ENCODE measurements at regions not wholly inside any gene's neighbourhood (a gene's known extent, or its start where the extent isn't known, plus 50 kb on each side); places are given as distances from the start of the nearest gene placed in this dataset.

DNA sequence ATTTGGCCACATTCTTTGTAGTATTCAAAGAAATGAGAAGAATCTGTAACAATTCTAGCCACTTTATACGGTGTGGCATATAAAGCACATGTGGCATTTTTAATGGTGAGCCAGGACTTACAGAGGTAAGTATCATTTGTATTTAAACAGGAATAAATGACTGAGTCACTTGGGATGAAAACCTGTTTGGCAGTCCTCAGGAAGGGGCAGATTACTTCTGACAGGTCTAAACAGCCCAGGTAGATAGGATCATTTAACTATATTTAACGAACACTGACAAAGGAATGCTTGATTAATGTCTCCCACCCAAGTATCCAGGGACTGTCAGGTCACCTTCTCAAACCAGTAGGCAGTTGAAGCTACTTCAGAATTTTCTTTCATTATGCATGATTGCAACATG, 241.5 kb upstream of the SATB1 start:
- no peak for DNase-seq

GRCh38 chr3:18660059-18660458, 234.9 kb upstream of the SATB1 start:
- DNase-seq = no peak

DNA sequence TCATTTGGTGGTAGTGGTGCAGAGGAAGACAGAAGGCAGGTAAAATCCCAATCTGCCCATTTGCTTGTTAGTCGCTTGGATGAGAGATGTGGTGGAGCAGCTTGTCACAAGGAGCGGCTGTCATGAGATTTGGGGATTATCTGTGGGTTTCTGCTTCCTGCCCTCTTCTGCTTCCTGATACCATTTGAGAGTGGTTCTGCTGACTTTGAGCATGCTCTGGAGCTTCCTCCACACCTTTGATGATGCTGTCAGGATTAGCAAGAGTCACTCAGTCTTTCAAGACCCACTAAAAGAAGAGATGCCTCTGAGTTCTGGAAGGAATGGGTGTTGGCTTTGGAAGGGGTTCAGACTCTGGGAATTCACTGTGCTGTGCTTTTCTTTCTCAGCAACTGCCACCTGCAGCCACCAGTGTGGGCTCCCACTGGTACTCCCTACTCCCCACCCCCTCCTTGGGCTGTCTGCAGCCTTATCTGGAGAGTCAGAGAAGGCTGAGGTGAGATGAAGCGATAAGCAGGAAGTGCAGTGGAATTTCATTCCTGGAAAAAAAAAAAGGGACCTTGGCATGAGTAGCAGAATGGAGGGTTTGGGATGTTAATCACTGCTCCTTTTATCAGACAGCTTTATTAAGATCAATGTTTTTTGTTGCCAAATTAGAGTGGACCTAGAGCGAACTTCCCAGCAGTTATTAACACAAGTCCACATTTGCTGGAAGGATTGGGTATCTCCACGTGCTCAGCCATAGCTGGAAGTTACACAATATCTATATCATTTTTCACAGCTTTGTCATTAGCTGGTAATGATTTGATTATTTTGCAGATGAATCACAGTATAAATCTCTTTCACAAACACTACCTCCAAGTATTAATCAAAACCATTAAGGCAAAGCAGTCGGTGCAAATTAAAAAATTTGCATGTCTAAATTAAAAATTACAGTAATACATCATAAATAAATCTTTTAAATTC, 233.0 kb upstream of the SATB1 start:
- no peak for DNase-seq

DNA sequence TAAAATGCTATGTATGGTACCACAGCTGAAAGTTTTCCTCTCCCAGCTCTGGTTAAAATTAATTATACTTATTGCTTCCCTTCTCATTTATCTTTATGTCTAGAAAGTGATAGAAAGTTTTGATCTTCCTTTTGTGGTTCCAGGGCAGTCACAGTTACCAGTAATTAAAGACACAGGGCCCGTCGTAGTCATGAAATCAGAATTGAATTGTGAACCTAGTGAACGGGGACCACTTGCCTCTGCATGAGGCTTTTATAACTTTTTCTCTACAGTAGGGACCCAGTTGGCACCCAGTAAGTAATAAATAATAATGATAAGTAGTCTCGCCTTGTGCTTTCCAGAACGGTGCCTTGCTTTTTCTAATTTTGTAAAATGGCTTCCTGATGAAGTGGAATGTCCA, 231.7 kb upstream of the SATB1 start:
- DNase-seq = no peak

DNA sequence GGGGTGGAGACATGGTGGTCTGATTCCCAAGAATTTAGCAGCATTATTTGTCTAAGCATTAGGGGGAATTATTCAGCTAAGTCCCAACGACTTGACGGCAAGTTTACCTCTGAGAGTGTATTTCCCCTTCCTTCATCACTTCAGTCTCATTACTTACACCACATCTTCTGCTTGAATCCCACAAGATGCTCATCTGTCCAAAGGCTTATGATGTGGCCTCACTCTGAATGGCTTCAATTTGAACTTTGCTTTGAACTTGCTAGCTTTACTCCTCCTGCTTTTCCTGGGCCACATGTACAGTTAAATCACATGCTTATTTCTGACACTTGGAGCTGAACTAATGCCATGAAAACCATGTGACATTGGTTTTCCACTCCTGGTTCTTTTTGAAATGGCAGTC, 231.3 kb upstream of the SATB1 start:
- DNase-seq = no peak

DNA sequence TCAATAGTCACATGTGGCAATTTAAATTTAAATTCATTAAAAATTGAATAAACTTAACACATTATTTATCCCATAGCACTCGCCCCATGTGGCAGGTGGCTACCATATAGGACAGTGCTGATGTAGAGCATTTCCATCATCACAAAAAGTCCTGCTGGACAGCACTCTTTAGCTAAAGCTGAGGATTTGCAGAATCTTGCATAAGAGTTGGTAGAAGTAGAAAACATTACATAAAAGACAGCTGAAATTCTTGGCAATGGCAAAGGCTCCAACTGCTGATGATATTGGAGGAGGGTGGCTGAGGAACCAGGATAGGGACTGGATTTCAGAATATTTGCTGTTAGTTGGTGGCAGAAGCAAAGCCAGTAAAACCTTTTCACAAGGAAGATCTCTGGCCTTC, 230.7 kb upstream of the SATB1 start:
- DNase-seq = no peak

DNA sequence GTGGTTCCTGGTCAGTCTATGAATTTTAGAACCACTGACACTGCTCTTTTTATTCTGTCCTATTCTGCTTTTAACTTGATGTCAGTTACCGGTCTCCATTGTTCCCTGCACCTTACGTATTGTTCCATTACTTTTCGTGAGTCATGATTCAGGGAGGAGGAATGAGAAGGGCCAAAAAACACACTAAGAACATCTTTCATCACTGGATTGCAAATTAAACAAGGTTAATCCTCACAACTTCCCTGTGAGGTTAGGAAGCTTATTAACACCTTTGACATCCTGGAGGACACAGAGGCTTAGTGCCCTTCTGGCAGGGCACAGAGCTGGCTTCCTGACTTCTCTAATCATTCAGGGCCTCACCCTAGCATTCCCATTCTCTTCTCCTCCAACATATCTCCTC, 227.6 kb upstream of the SATB1 start:
- DNase-seq = no peak

GRCh38 chr3:18650731-18651130, 225.6 kb upstream of the SATB1 start:
- DNase-seq = no peak

DNA sequence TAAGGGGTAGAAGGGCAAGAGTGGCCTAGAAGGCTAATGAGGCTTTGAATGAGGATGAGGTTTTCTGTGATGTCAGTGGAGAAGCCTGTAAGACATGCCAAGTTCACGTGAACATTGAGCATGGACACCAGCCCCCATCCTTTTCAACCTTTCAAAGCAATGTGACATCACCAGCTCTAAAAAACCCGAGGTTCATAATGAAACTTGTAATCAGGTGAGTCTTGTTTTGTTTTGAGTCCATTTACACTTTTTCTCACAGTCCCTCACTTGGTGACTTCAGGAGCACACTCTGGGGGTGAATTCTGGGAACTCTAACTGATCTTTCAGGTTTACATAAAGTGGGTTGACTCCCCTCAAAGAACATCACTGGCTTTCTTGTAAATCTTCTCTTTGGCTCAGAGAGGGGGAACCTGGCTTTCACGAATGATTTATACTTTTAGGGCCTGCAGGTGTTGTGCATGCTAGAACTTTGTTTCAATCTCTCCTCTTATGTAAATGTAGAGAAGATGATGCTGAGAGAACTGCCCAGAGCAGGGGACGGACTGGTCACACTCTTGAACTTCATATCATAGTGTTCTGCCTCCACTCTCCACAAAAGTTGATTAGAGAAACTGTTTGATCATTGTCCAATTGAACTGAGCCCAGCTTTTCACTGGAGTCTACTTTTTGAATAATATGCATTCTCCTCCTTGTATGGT, 224.7 kb upstream of the SATB1 start:
- no peak for DNase-seq

DNA sequence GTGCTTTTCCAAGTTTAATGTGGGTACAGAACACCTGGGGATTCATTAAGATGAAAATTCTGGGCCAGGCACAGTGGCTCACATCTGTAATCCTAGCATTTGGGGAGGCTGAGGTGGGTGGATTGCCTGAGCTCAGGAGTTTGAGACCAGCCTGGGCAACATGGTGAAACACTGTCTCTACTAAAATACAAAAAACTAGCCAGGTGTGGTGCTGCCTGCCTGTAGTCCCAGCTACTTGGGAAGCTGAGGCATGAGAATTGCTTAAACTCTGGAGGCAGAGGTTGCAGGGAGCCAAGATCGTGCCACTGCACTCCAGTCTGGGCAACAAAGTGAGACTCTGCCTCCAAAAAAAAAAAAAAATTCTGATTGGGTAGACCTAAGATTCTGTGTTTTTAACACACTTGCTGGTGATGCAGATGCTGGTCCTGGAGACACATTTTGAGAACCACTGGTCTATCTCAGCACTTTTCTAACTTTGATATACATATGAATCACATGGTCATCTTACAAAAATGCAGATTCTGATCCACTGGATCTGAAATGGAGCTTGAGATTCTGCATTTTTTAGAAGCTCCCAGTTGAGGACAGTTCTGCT, 223.8 kb upstream of the SATB1 start:
- no peak for DNase-seq

GRCh38 chr3:18648159-18648558, 223.0 kb upstream of the SATB1 start:
- no peak for DNase-seq

GRCh38 chr3:18645619-18646018, 220.5 kb upstream of the SATB1 start:
- no peak for DNase-seq

DNA sequence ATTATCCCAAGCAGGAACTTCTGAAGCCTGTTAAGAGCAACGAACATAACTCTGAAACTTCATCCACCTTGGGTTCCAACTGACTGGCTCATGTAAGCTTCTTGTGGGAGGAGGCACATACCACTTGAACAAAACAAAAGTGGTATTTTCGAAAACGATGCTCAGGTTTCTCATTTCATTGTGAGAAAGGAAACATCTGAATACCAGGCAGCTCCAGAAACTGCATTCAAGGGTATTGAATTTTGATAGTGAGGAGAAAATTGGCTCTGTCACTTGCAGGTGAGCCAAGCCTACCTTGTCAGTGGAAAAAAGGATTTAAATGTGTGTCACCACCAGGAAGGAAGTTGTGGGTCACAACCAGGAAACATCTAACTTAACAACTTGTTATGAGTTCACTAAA, 218.1 kb upstream of the SATB1 start:
- DNase-seq = no peak

GRCh38 chr3:18641916-18642315, 216.8 kb upstream of the SATB1 start:
- no peak for DNase-seq

DNA sequence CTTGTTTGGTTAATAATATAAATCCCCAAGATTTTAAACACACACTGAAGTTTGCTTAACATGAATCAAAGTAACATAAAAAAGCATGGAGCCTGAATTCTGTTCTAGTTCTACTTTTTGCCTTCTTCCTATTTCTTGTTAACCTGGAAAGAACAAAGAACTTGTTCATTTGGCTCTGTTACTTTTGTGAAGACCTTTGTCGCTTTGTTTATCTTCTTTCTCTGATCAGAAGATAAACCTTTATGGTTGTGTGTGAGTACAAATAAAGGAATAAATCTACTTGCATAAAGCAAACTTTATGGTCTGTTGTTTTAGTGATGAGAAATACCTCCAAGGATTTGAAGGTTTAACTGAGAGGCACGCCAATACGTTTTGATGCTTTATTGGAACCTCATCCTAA, 210.1 kb upstream of the SATB1 start:
- DNase-seq = no peak

DNA sequence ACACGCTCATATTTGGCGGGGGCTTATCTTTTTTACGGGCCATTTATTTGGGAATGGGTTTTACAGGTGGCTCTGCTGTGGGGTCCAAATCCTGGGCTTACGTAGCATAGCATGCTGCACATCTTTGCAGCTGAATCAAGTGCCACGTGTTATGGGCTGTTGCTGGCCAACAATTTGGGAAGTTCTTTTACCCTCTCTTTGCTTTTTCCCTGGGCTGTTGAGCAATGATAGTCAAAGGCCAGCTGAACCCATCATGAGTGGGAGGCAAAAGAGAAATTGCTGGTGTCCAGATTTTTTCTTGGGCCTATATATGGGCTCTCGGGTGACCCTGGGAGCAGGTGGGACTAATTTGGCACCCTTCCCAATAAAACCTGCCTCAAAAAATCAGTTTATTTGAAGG, 209.3 kb upstream of the SATB1 start:
- no peak for DNase-seq

- DNase-seq = no peak
Observed at GRCh38 chr3:18633002-18633401, 207.9 kb upstream of the SATB1 start.

DNA sequence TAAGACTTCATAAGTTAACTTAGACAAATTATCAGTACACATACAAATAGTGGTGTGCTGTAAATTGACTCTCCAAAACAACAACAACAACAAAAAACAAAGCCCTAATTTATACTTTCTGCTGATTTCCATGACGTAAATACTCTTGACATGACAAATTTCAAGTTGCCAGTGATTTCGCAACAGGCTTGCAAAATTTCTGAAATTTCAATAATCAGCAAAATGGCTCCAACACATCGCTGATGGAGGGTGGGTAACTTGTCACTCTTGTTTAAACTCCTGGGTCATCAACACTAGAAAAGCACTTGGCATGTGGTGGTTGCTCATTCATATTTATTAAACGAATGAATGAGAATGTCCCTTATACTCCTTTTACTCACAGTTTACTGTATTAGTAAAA, 205.2 kb upstream of the SATB1 start:
- DNase-seq = no peak

- no peak for DNase-seq
Observed at GRCh38 chr3:18625085-18625484, 199.9 kb upstream of the SATB1 start.

DNA sequence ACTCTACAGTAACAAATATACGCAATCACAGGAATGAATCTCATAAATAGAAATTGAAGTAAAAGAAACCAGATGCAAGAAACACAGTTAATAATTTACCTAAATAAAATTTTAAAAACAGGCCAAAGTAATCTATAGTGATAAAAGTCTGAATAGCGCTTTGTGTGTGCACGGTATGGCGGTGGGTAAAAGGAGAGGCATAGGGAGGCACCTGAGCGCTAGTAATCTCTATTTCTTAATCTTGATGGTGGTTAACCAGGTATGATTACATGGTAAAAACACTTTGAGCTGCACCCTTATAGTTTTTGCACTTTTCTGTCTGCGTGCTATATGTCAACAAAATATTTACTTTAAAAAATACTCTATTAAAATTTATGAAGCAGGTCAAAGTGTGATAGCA, 198.1 kb upstream of the SATB1 start:
- DNase-seq = no peak

DNA sequence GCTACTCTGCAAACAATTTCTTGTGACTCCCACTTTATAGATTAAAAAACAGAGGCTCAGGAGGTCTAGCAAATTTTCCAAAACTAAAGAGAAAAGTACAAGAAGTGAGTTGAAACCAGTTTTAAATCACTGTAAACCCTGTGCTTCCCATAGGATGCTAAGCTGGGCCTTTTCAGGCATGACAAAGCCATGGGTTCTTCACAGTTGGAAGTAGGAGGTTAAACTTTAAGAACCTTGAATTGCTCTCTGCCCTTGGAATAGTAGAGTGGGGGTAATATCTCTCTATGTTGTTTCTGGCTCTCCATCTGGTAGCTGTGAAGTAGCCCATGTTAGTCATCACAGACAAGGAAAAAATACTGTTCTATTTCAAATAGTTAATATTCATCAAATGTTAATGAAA, 193.6 kb upstream of the SATB1 start:
- DNase-seq = no peak

DNA sequence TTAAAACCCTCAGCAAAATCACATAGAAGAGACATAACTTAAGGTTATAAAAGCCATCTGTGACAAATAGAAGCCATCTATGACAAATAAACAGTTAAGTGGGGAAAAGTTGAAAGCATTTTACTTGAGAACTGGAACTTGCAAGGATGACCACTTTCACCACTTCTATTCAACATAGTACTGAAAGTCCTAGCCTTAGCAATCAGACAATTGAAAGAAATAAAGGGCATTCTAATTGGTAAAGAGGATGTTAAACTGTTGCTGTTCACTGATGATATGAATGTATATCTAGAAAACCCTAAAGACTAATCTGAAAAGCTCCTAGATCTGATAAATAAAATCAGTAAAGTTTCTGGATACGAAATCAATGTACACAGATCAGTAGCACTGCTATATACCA, 186.9 kb upstream of the SATB1 start:
- DNase-seq = no peak

- no peak for DNase-seq
Observed at GRCh38 chr3:18609187-18609586, 184.0 kb upstream of the SATB1 start.

- DNase-seq = no peak
Observed at GRCh38 chr3:18597919-18598318, 172.8 kb upstream of the SATB1 start.

All from NCI-H1694 treated with DMSO at 0.1 percent for 48 hours (cell line).